ENCODE measurements at regions not wholly inside any gene's neighbourhood (a gene's known extent, or its start where the extent isn't known, plus 50 kb on each side); places are given as distances from the start of the nearest gene placed in this dataset.

DNA sequence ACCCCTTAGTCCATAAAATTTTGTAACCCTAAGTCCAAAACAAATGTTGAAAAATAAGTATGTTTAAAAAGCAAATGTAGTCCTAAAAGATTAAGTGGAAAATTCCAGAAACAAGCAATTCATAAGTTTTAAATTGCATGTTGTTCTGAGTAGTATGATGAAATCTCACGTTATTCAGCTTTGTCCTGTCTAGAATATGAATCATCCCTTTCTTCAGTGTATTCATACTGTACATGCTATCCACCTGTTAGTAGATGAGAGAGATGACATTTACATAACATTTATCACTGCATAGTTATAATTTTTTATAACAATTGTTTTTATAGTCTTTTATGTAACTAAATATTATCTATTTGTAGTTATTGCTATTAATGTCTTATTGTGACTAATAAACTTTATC lies 622.3 kb upstream of the CHORDC1 start:
- no peaks in the 10 kb centered on the region for H3K36me3 Mint-ChIP-seq (ENCODE audit: low read depth)
- no peaks in the 10 kb centered on the region for H3K27me3 Mint-ChIP-seq (ENCODE audit: low read depth)
- no peak overlapping the region for H3K27ac Mint-ChIP-seq
- H3K9me3 Mint-ChIP-seq: peaks cover 4% of the 10 kb centered on the region
- no peak overlapping the region for H3K4me3 Mint-ChIP-seq
- H3K4me1 Mint-ChIP-seq (ENCODE audit: low read depth): no peaks in the 10 kb centered on the region

GRCh38 chr11:90844041-90844440 lies 621.2 kb upstream of the CHORDC1 start:
- no peaks in the 10 kb centered on the region for H3K27me3 Mint-ChIP-seq (ENCODE audit: low read depth)
- no peaks in the 10 kb centered on the region for H3K4me1 Mint-ChIP-seq (ENCODE audit: low read depth)
- H3K9me3 Mint-ChIP-seq: peaks cover 4% of the 10 kb centered on the region
- H3K36me3 Mint-ChIP-seq (ENCODE audit: low read depth): no peaks in the 10 kb centered on the region
- no peak overlapping the region for H3K4me3 Mint-ChIP-seq
- H3K27ac Mint-ChIP-seq: no peak overlapping the region

- H3K27me3 Mint-ChIP-seq (ENCODE audit: low read depth): no peaks in the 10 kb centered on the region
- H3K9me3 Mint-ChIP-seq: peaks cover 4% of the 10 kb centered on the region
- H3K36me3 Mint-ChIP-seq (ENCODE audit: low read depth): no peaks in the 10 kb centered on the region
- H3K4me1 Mint-ChIP-seq (ENCODE audit: low read depth): no peaks in the 10 kb centered on the region
- H3K27ac Mint-ChIP-seq: no peak overlapping the region
- no peak overlapping the region for H3K4me3 Mint-ChIP-seq
These were observed 619.8 kb upstream of the CHORDC1 start for GRCh38 chr11:90842681-90843080.

DNA sequence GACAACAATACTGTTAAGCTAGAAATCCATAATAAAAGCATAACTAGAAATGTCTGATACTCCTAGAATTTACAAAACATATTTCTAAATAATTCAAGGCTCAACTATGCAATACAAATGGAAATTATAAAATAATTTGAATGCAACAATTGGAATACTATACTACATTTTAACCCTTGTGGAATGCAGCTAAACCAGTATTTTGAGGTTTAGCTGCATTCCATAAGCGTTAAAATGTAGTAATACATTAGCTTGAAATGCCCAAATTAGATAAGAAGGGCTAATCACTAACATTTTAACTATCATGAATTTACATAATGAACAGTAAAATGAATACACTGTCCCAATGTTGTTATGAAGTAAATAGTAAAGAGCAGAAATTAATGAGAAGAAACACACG lies 617.2 kb upstream of the CHORDC1 start:
- H3K36me3 Mint-ChIP-seq (ENCODE audit: low read depth): no peaks in the 10 kb centered on the region
- no peak overlapping the region for H3K27ac Mint-ChIP-seq
- peaks cover 4% of the 10 kb centered on the region for H3K9me3 Mint-ChIP-seq
- no peak overlapping the region for H3K4me3 Mint-ChIP-seq
- no peaks in the 10 kb centered on the region for H3K27me3 Mint-ChIP-seq (ENCODE audit: low read depth)
- no peaks in the 10 kb centered on the region for H3K4me1 Mint-ChIP-seq (ENCODE audit: low read depth)

- H3K36me3 Mint-ChIP-seq (ENCODE audit: low read depth): no peaks in the 10 kb centered on the region
- no peak overlapping the region for H3K27ac Mint-ChIP-seq
- H3K4me1 Mint-ChIP-seq (ENCODE audit: low read depth): no peaks in the 10 kb centered on the region
- H3K27me3 Mint-ChIP-seq (ENCODE audit: low read depth): no peaks in the 10 kb centered on the region
- H3K4me3 Mint-ChIP-seq: no peak overlapping the region
- H3K9me3 Mint-ChIP-seq: no peaks in the 10 kb centered on the region
These were observed 613.2 kb upstream of the CHORDC1 start for GRCh38 chr11:90836031-90836430.

GRCh38 chr11:90823446-90823845 lies 600.6 kb upstream of the CHORDC1 start:
- no peaks in the 10 kb centered on the region for H3K27me3 Mint-ChIP-seq (ENCODE audit: low read depth)
- no peaks in the 10 kb centered on the region for H3K36me3 Mint-ChIP-seq (ENCODE audit: low read depth)
- H3K9me3 Mint-ChIP-seq: peaks cover 15% of the 10 kb centered on the region
- H3K27ac Mint-ChIP-seq: no peak overlapping the region
- H3K4me3 Mint-ChIP-seq: no peak overlapping the region
- no peaks in the 10 kb centered on the region for H3K4me1 Mint-ChIP-seq (ENCODE audit: low read depth)

DNA sequence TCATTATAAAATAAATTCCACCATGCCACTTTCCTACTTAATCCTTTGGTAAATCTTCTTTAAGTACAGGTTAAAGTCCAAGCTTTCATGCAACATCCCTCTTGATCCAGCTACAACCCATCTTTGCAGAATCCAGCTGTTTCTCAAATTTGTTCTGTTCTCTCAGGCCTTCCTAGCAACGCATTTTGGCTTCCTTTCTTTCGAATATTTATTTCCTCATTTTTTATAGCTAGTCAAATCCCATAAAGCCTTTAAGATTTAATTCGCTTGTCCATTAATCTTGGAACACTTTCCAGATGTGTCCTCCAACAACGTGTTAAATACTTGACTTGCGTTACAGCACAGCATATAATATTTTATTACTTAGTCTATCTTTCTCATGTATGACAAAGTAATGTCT lies 600.1 kb upstream of the CHORDC1 start:
- Mint-ChIP-seq H3K27me3 (ENCODE audit: low read depth) (no peaks in the 10 kb centered on the region), H3K9me3 (peaks cover 15% of the 10 kb centered on the region), H3K27ac (no peak overlapping the region), H3K36me3 (ENCODE audit: low read depth) (no peaks in the 10 kb centered on the region), H3K4me1 (ENCODE audit: low read depth) (no peaks in the 10 kb centered on the region), H3K4me3 (no peak overlapping the region)

DNA sequence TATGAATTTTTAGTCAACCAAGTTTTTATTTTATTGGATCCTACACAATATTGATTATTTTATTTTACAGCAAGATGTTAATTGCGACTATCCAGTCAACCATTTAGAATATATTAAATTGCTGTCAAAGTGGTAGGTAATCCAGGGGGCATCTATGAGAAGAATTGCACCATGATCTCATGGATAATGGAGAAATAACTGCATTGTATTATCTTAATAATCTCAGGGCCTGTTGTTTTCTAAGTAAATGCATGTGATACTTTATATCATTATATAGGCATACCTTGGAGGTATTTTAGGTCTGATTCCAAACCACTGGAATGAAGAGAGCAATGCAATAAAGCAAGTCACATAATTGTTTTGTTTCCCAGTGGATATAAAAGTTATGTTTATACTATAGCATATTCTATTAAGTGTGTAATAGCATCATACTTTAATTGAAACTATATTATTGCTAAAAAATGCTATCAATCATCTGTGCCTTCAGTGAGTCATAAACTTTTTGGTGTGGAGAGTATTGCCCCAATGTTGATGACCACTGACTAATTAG lies 595.4 kb upstream of the CHORDC1 start:
- H3K27me3 Mint-ChIP-seq (ENCODE audit: low read depth): no peaks in the 10 kb centered on the region
- H3K4me3 Mint-ChIP-seq: no peak overlapping the region
- H3K9me3 Mint-ChIP-seq: peaks cover 19% of the 10 kb centered on the region
- H3K36me3 Mint-ChIP-seq (ENCODE audit: low read depth): no peaks in the 10 kb centered on the region
- no peaks in the 10 kb centered on the region for H3K4me1 Mint-ChIP-seq (ENCODE audit: low read depth)
- no peak overlapping the region for H3K27ac Mint-ChIP-seq

DNA sequence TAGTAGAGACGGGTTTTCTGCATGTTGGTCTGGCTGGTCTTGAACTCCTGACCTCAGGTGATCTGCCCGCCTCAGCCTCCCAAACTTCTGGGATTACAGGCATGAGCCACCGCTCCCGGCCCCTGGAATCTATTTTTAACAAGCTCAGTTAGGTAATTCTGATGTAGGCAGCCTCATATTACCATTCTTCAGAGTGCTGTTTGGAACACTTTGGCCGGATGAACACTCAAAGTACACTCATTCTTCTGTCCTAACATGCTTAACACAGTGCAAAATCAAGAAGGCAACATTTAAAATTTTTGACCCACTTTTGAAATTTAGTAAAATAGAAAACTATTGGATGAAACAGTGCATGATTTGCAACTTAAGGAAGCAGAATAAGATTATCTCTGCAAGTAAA lies 586.7 kb upstream of the CHORDC1 start:
- Mint-ChIP-seq H3K4me3 (no peak overlapping the region), H3K36me3 (ENCODE audit: low read depth) (no peaks in the 10 kb centered on the region), H3K9me3 (peaks cover 4% of the 10 kb centered on the region), H3K4me1 (ENCODE audit: low read depth) (no peaks in the 10 kb centered on the region), H3K27ac (no peak overlapping the region), H3K27me3 (ENCODE audit: low read depth) (no peaks in the 10 kb centered on the region)

- no peak overlapping the region for H3K27ac Mint-ChIP-seq
- peaks cover 4% of the 10 kb centered on the region for H3K9me3 Mint-ChIP-seq
- no peak overlapping the region for H3K4me3 Mint-ChIP-seq
These were observed 582.3 kb upstream of the CHORDC1 start for GRCh38 chr11:90805172-90805571.

DNA sequence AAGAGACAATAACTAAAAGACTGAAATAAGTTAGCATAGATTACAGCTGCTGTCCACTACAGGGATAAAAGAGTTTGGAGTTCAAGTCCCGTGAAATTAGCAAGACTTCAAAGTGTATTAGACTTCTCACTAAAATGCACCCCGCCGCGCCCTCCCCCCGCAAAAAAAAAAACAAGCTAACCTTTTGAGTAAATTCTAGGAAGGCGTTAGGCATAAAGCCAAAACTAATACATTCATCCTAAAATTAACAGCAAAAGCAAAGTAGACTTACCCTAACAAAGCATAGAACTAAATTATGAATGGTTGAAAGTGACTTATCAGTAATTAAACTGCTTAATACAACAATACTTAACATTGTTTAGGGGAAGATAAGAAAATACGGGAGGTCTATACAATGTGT lies 581.0 kb upstream of the CHORDC1 start:
- peaks cover 6% of the 10 kb centered on the region for H3K9me3 Mint-ChIP-seq
- H3K36me3 Mint-ChIP-seq (ENCODE audit: low read depth): no peaks in the 10 kb centered on the region
- H3K4me1 Mint-ChIP-seq (ENCODE audit: low read depth): no peaks in the 10 kb centered on the region
- no peak overlapping the region for H3K27ac Mint-ChIP-seq
- H3K27me3 Mint-ChIP-seq (ENCODE audit: low read depth): no peaks in the 10 kb centered on the region
- no peak overlapping the region for H3K4me3 Mint-ChIP-seq

More at GRCh38 chr11:90805172-90805571, 582.3 kb upstream of the CHORDC1 start:
- Mint-ChIP-seq H3K27me3 (ENCODE audit: low read depth) (no peaks in the 10 kb centered on the region), H3K36me3 (ENCODE audit: low read depth) (no peaks in the 10 kb centered on the region), H3K4me1 (ENCODE audit: low read depth) (no peaks in the 10 kb centered on the region)

GRCh38 chr11:90803366-90803765 lies 580.5 kb upstream of the CHORDC1 start:
- Mint-ChIP-seq H3K27me3 (ENCODE audit: low read depth) (no peaks in the 10 kb centered on the region), H3K9me3 (peaks cover 7% of the 10 kb centered on the region), H3K36me3 (ENCODE audit: low read depth) (no peaks in the 10 kb centered on the region), H3K27ac (no peak overlapping the region), H3K4me1 (ENCODE audit: low read depth) (no peaks in the 10 kb centered on the region), H3K4me3 (no peak overlapping the region)

DNA sequence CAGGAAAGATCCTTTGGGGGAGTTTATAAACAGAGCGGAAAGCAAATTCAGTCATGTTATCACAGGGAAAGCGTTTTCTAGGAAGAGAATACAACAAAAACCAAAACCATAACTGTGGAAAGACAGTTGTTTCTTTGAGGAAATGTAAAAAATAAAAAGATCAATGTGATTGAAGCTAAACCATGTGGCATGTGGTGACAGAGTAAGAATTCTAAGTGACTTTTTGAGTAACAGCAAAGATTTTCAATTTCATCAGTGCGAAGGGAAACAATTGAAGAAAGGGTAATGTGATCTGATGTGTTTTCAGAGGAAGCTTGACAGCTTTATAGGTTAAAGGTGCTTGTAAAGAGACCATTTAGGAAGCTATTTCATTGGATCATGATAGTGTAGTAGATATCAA lies 575.9 kb upstream of the CHORDC1 start:
- Mint-ChIP-seq H3K27ac (no peak overlapping the region), H3K36me3 (ENCODE audit: low read depth) (no peaks in the 10 kb centered on the region), H3K4me3 (no peak overlapping the region), H3K4me1 (ENCODE audit: low read depth) (no peaks in the 10 kb centered on the region), H3K27me3 (ENCODE audit: low read depth) (no peaks in the 10 kb centered on the region), H3K9me3 (peaks cover 11% of the 10 kb centered on the region)

DNA sequence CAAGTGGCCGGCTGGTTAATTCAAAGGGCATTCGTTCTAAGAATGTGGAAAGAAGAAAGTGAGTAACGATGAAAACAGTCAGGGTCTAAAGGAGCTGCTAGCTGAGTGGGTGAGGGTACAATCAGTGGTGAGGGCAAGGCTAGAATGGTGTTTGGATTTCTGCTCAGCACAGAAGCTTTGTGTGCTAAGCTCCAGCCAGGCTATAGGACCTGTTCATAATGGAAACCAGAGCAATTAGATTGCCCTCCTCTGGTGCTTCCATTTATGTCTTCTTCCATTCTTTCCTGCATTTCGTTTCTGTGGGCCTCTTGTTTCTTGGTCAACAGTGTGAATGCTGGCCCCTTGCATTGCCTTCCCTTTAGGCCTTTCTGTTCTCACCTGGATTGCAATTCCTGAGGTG lies 572.9 kb upstream of the CHORDC1 start:
- H3K36me3 Mint-ChIP-seq (ENCODE audit: low read depth): no peaks in the 10 kb centered on the region
- no peak overlapping the region for H3K27ac Mint-ChIP-seq
- peaks cover 16% of the 10 kb centered on the region for H3K9me3 Mint-ChIP-seq
- H3K4me3 Mint-ChIP-seq: no peak overlapping the region
- H3K4me1 Mint-ChIP-seq (ENCODE audit: low read depth): no peaks in the 10 kb centered on the region
- H3K27me3 Mint-ChIP-seq (ENCODE audit: low read depth): no peaks in the 10 kb centered on the region

- peaks cover 11% of the 10 kb centered on the region for H3K9me3 Mint-ChIP-seq
- no peak overlapping the region for H3K4me3 Mint-ChIP-seq
- H3K27me3 Mint-ChIP-seq (ENCODE audit: low read depth): no peaks in the 10 kb centered on the region
- H3K4me1 Mint-ChIP-seq (ENCODE audit: low read depth): no peaks in the 10 kb centered on the region
- H3K36me3 Mint-ChIP-seq (ENCODE audit: low read depth): no peaks in the 10 kb centered on the region
- no peak overlapping the region for H3K27ac Mint-ChIP-seq
These were observed 566.1 kb upstream of the CHORDC1 start for GRCh38 chr11:90788961-90789360.

GRCh38 chr11:90784241-90784814 lies 561.5 kb upstream of the CHORDC1 start:
- peaks cover 10% of the 10 kb centered on the region for H3K9me3 Mint-ChIP-seq
- no peak overlapping the region for H3K27ac Mint-ChIP-seq
- H3K4me3 Mint-ChIP-seq: no peak overlapping the region
- no peaks in the 10 kb centered on the region for H3K27me3 Mint-ChIP-seq (ENCODE audit: low read depth)
- H3K36me3 Mint-ChIP-seq (ENCODE audit: low read depth): no peaks in the 10 kb centered on the region
- no peaks in the 10 kb centered on the region for H3K4me1 Mint-ChIP-seq (ENCODE audit: low read depth)

Data from T-helper 1 cell treated with Interleukin-12 subunit alpha and Interleukin-12 subunit beta and Interleukin-4 antibody, amounts not matched to agents 30 μg/mL and 1 μg/mL, for 36 hours (primary cell).